Activated naive CD8-positive, alpha-beta T cell treated with anti-CD3 and anti-CD28 coated beads, Interleukin-2, amount 50 U/mL, for 24 hours (primary cell): ENCODE measurements at regions not wholly inside any gene's neighbourhood (a gene's known extent, or its start where the extent isn't known, plus 50 kb on each side); places are given as distances from the start of the nearest gene placed in this dataset.

Experiments used
- ATAC-seq: fragments of 150-1000 bp; cut with Tn5 transposase; one replicate; pipeline ENCODE4 v1.10.0; 2021
- DNase-seq: peaks from one replicate; pipeline ENCODE4 v3.0.0; 2021
- H3K27ac Mint-ChIP-seq: one replicate; pipeline ENCODE4 v1.8.0; 2021; ENCODE audit warnings: mild to moderate bottlenecking, mixed read lengths
- H3K27me3 Mint-ChIP-seq: one replicate; pipeline ENCODE4 v1.8.0; 2021; ENCODE audit warnings: mixed read lengths
- H3K36me3 Mint-ChIP-seq: one replicate; pipeline ENCODE4 v1.8.0; 2021; ENCODE audit warnings: low read depth, mixed read lengths
- H3K4me1 Mint-ChIP-seq: one replicate; pipeline ENCODE4 v1.8.0; 2021; ENCODE audit warnings: mixed read lengths
- H3K4me3 Mint-ChIP-seq: one replicate; pipeline ENCODE4 v1.8.0; 2021; ENCODE audit warnings: mild to moderate bottlenecking, moderate library complexity, mixed read lengths
- H3K9me3 Mint-ChIP-seq: one replicate; pipeline ENCODE4 v1.8.0; 2021; ENCODE audit warnings: mixed read lengths

- Mint-ChIP-seq H3K4me3 (no peak overlapping the region), H3K4me1 (no peaks in the 10 kb centered on the region), H3K9me3 (peaks cover 8% of the 10 kb centered on the region), H3K36me3 (no peaks in the 10 kb centered on the region), H3K27ac (no peak overlapping the region), H3K27me3 (no peaks in the 10 kb centered on the region)
- no peak for DNase-seq
- ATAC-seq = no peak
Measured at GRCh38 chr20:11329271-11329670, 588.4 kb upstream of the BTBD3 start.

GRCh38 chr20:11331096-11331495, 586.6 kb upstream of the BTBD3 start:
- ATAC-seq (no peak), DNase-seq (no peak)
- Mint-ChIP-seq H3K9me3 (peaks cover 4% of the 10 kb centered on the region), H3K4me3 (no peak overlapping the region), H3K4me1 (no peaks in the 10 kb centered on the region), H3K27ac (no peak overlapping the region), H3K36me3 (no peaks in the 10 kb centered on the region), H3K27me3 (no peaks in the 10 kb centered on the region)

- Mint-ChIP-seq H3K27ac (no peak overlapping the region), H3K36me3 (no peaks in the 10 kb centered on the region), H3K27me3 (no peaks in the 10 kb centered on the region), H3K4me1 (no peaks in the 10 kb centered on the region), H3K9me3 (peaks cover 4% of the 10 kb centered on the region), H3K4me3 (no peak overlapping the region)
- no peak for ATAC-seq
- DNase-seq = no peak
Measured at GRCh38 chr20:11332381-11332780, 585.3 kb upstream of the BTBD3 start.

GRCh38 chr20:11333634-11334033, 584.1 kb upstream of the BTBD3 start:
- Mint-ChIP-seq H3K27ac (no peak overlapping the region), H3K4me3 (no peak overlapping the region), H3K9me3 (peaks cover 9% of the 10 kb centered on the region), H3K4me1 (no peaks in the 10 kb centered on the region), H3K27me3 (no peaks in the 10 kb centered on the region), H3K36me3 (no peaks in the 10 kb centered on the region)
- no peak for ATAC-seq
- DNase-seq = no peak

GRCh38 chr20:11337361-11338130, 580.1 kb upstream of the BTBD3 start:
- H3K4me1 Mint-ChIP-seq = no peaks in the 10 kb centered on the region

GRCh38 chr20:11338496-11339306, 579.0 kb upstream of the BTBD3 start:
- Mint-ChIP-seq H3K9me3 (peaks cover 5% of the 10 kb centered on the region), H3K27me3 (no peaks in the 10 kb centered on the region), H3K4me1 (no peaks in the 10 kb centered on the region), H3K4me3 (no peak overlapping the region), H3K36me3 (no peaks in the 10 kb centered on the region), H3K27ac (no peak overlapping the region)
- DNase-seq (no peak), ATAC-seq (no peak)

More at GRCh38 chr20:11337361-11338130, 580.1 kb upstream of the BTBD3 start:
- no peaks in the 10 kb centered on the region for H3K36me3 Mint-ChIP-seq
- H3K4me3 Mint-ChIP-seq = no peak overlapping the region
- no peak overlapping the region for H3K27ac Mint-ChIP-seq
- H3K9me3 Mint-ChIP-seq = peaks cover 9% of the 10 kb centered on the region
- DNase-seq (no peak), ATAC-seq (no peak)
- H3K27me3 Mint-ChIP-seq = no peaks in the 10 kb centered on the region

GRCh38 chr20:11344939-11345338, 572.8 kb upstream of the BTBD3 start:
- H3K4me1 Mint-ChIP-seq = no peaks in the 10 kb centered on the region

GRCh38 chr20:11347738-11348137, 570.0 kb upstream of the BTBD3 start:
- Mint-ChIP-seq H3K27ac (no peak overlapping the region), H3K27me3 (no peaks in the 10 kb centered on the region), H3K4me3 (no peak overlapping the region), H3K36me3 (no peaks in the 10 kb centered on the region), H3K4me1 (no peaks in the 10 kb centered on the region), H3K9me3 (no peaks in the 10 kb centered on the region)
- no peak for DNase-seq
- no peak for ATAC-seq

More at GRCh38 chr20:11344939-11345338, 572.8 kb upstream of the BTBD3 start:
- Mint-ChIP-seq H3K36me3 (no peaks in the 10 kb centered on the region), H3K27me3 (no peaks in the 10 kb centered on the region), H3K27ac (no peak overlapping the region), H3K9me3 (no peaks in the 10 kb centered on the region), H3K4me3 (no peak overlapping the region)
- DNase-seq = no peak
- no peak for ATAC-seq

- Mint-ChIP-seq H3K9me3 (no peaks in the 10 kb centered on the region), H3K4me1 (no peaks in the 10 kb centered on the region), H3K27me3 (no peaks in the 10 kb centered on the region), H3K4me3 (no peak overlapping the region), H3K27ac (no peak overlapping the region), H3K36me3 (no peaks in the 10 kb centered on the region)
- no peak for ATAC-seq
- DNase-seq = no peak
Measured at GRCh38 chr20:11350126-11351005, 567.3 kb upstream of the BTBD3 start.

- no peaks in the 10 kb centered on the region for H3K9me3 Mint-ChIP-seq
Measured at GRCh38 chr20:11352041-11352440, 565.7 kb upstream of the BTBD3 start.

GRCh38 chr20:11354846-11355245, 562.8 kb upstream of the BTBD3 start:
- Mint-ChIP-seq H3K4me1 (no peaks in the 10 kb centered on the region), H3K27ac (no peak overlapping the region), H3K36me3 (no peaks in the 10 kb centered on the region), H3K9me3 (peaks cover 4% of the 10 kb centered on the region), H3K4me3 (no peak overlapping the region), H3K27me3 (no peaks in the 10 kb centered on the region)
- ATAC-seq (no peak), DNase-seq (no peak)

More at GRCh38 chr20:11352041-11352440, 565.7 kb upstream of the BTBD3 start:
- ATAC-seq (no peak), DNase-seq (no peak)
- H3K4me3 Mint-ChIP-seq = no peak overlapping the region
- H3K27ac Mint-ChIP-seq = no peak overlapping the region
- H3K4me1 Mint-ChIP-seq = no peaks in the 10 kb centered on the region
- H3K36me3 Mint-ChIP-seq = no peaks in the 10 kb centered on the region
- no peaks in the 10 kb centered on the region for H3K27me3 Mint-ChIP-seq

- DNase-seq = no peak
- peaks cover 4% of the 10 kb centered on the region for H3K9me3 Mint-ChIP-seq
- H3K27ac Mint-ChIP-seq = no peak overlapping the region
- no peak for ATAC-seq
- no peaks in the 10 kb centered on the region for H3K4me1 Mint-ChIP-seq
- no peaks in the 10 kb centered on the region for H3K27me3 Mint-ChIP-seq
- no peak overlapping the region for H3K4me3 Mint-ChIP-seq
- no peaks in the 10 kb centered on the region for H3K36me3 Mint-ChIP-seq
Measured at GRCh38 chr20:11355345-11355744, 562.3 kb upstream of the BTBD3 start.

- H3K9me3 Mint-ChIP-seq = peaks cover 4% of the 10 kb centered on the region
- H3K36me3 Mint-ChIP-seq = no peaks in the 10 kb centered on the region
- no peak overlapping the region for H3K4me3 Mint-ChIP-seq
- H3K27me3 Mint-ChIP-seq = no peaks in the 10 kb centered on the region
- no peak for DNase-seq
- H3K4me1 Mint-ChIP-seq = no peaks in the 10 kb centered on the region
- no peak for ATAC-seq
- no peak overlapping the region for H3K27ac Mint-ChIP-seq
Measured at GRCh38 chr20:11356061-11356460, 561.6 kb upstream of the BTBD3 start.

GRCh38 chr20:11362450-11362849, 555.2 kb upstream of the BTBD3 start:
- Mint-ChIP-seq H3K4me1 (no peaks in the 10 kb centered on the region), H3K27me3 (no peaks in the 10 kb centered on the region), H3K4me3 (no peak overlapping the region), H3K36me3 (no peaks in the 10 kb centered on the region), H3K27ac (no peak overlapping the region), H3K9me3 (peaks cover 14% of the 10 kb centered on the region)
- no peak for DNase-seq
- ATAC-seq = no peak
